H9 (cell line): ENCODE measurements at regions not wholly inside any gene's neighbourhood (a gene's known extent, or its start where the extent isn't known, plus 50 kb on each side); places are given as distances from the start of the nearest gene placed in this dataset.

Experiments used
- DNase-seq: peaks from one replicate; pipeline ENCODE4 v3.0.0-alpha.2; 2017
- H2AFZ ChIP-seq: one replicate; pipeline ENCODE4 v1.6.1; 2013; ENCODE audit warnings: mild to moderate bottlenecking, low read length, control low read depth, moderate library complexity
- H2AK5ac ChIP-seq: 2 replicates; pipeline ENCODE4 v1.6.1; 2013; ENCODE audit warnings: low read length, control low read depth, mixed read lengths; ENCODE audit not compliant: insufficient read length
- H2BK120ac ChIP-seq: one replicate; pipeline ENCODE4 v1.6.1; 2013; ENCODE audit warnings: low read depth, mild to moderate bottlenecking, low read length, control low read depth, inconsistent platforms; ENCODE audit not compliant: poor library complexity, severe bottlenecking
- H2BK12ac ChIP-seq: 2 replicates; pipeline ENCODE4 v1.6.1; 2013; ENCODE audit warnings: low read length, control low read depth, mixed read lengths, low read depth; ENCODE audit not compliant: insufficient read length
- H2BK15ac ChIP-seq: 2 replicates; pipeline ENCODE4 v1.6.1; 2013; ENCODE audit warnings: low read depth, low read length, control low read depth
- H2BK20ac ChIP-seq: one replicate; pipeline ENCODE4 v1.6.1; 2013; ENCODE audit warnings: low read depth, mild to moderate bottlenecking, low read length, control low read depth, inconsistent platforms; ENCODE audit not compliant: poor library complexity, severe bottlenecking
- H2BK5ac ChIP-seq: 2 replicates; pipeline ENCODE4 v1.6.1; 2013; ENCODE audit warnings: low read length, control low read depth, mixed read lengths; ENCODE audit not compliant: insufficient read length
- H3K14ac ChIP-seq: 2 replicates; pipeline ENCODE4 v1.6.1; 2013; ENCODE audit warnings: low read length, control low read depth; ENCODE audit not compliant: insufficient read depth
- H3K18ac ChIP-seq: 2 replicates; pipeline ENCODE4 v1.6.1; 2013; ENCODE audit warnings: low read depth, mild to moderate bottlenecking, mixed read lengths, low read length, control low read depth; ENCODE audit not compliant: insufficient read length
- H3K23ac ChIP-seq: 2 replicates; pipeline ENCODE4 v1.6.1; 2013; ENCODE audit warnings: low read length, control low read depth, mixed read lengths, low read depth; ENCODE audit not compliant: insufficient read length
- H3K23me2 ChIP-seq: 2 replicates; pipeline ENCODE4 v1.6.1; 2013; ENCODE audit warnings: low read depth, mild to moderate bottlenecking, mixed read lengths, low read length, control low read depth; ENCODE audit not compliant: insufficient read length, poor library complexity, severe bottlenecking
- H3K27ac ChIP-seq: 2 replicates; pipeline ENCODE4 v1.5.1; 2013; ENCODE audit warnings: low read length, control low read depth, mixed read lengths, low read depth; ENCODE audit not compliant: insufficient read length
- H3K27me3 ChIP-seq: 2 replicates; pipeline ENCODE4 v1.6.1; 2013; ENCODE audit warnings: low read length, control low read depth, inconsistent platforms; ENCODE audit not compliant: insufficient read depth
- H3K4ac ChIP-seq: 2 replicates; pipeline ENCODE4 v1.6.1; 2013; ENCODE audit warnings: low read depth, mild to moderate bottlenecking, control low read depth, inconsistent platforms, low read length, moderate library complexity
- H3K4me1 ChIP-seq: 2 replicates; pipeline ENCODE4 v1.6.1; 2013; ENCODE audit warnings: low read length, control low read depth, inconsistent platforms; ENCODE audit not compliant: insufficient read depth
- H3K4me2 ChIP-seq: 2 replicates; pipeline ENCODE4 v1.6.1; 2013; ENCODE audit warnings: low read length, control low read depth, mixed read lengths; ENCODE audit not compliant: insufficient read length, insufficient read depth
- H3K56ac ChIP-seq: 2 replicates; pipeline ENCODE4 v1.6.1; 2013; ENCODE audit warnings: low read depth, mild to moderate bottlenecking, mixed read lengths, low read length, control low read depth; ENCODE audit not compliant: insufficient read length
- H3K79me1 ChIP-seq: 2 replicates; pipeline ENCODE4 v1.6.1; 2013; ENCODE audit warnings: low read depth, mild to moderate bottlenecking, moderate library complexity, low read length, control low read depth, inconsistent platforms; ENCODE audit not compliant: insufficient read depth, poor library complexity, severe bottlenecking
- H3K79me2 ChIP-seq: 2 replicates; pipeline ENCODE4 v1.6.1; 2013; ENCODE audit warnings: low read length, control low read depth, inconsistent platforms; ENCODE audit not compliant: insufficient read depth
- H3K9ac ChIP-seq: 2 replicates; pipeline ENCODE4 v1.6.1; 2013; ENCODE audit warnings: low read length, control low read depth, mixed read lengths; ENCODE audit not compliant: insufficient read length; ENCODE audit errors: extremely low read depth
- H3K9me3 ChIP-seq: one replicate; pipeline ENCODE4 v1.6.1; 2013; ENCODE audit warnings: low read depth, low read length, inconsistent platforms; ENCODE audit not compliant: control insufficient read depth
- H3T11ph ChIP-seq: one replicate; pipeline ENCODE4 v1.6.1; 2013; ENCODE audit warnings: mild to moderate bottlenecking, low read length, control low read depth, inconsistent platforms
- H4K20me1 ChIP-seq: one replicate; pipeline ENCODE4 v1.6.1; 2013; ENCODE audit not compliant: control insufficient read depth, insufficient read length, insufficient read depth
- H4K5ac ChIP-seq: 2 replicates; pipeline ENCODE4 v1.6.1; 2013; ENCODE audit warnings: low read depth, mild to moderate bottlenecking, mixed read lengths, low read length, control low read depth; ENCODE audit not compliant: insufficient read length
- H4K8ac ChIP-seq: replicated peaks from 2 replicates; pipeline ENCODE4 v1.6.1; 2013; ENCODE audit warnings: low read length, control low read depth, mixed read lengths, low read depth; ENCODE audit not compliant: insufficient read length
- H4K91ac ChIP-seq: 2 replicates; pipeline ENCODE4 v1.6.1; 2013; ENCODE audit warnings: low read depth, mild to moderate bottlenecking, moderate library complexity, mixed read lengths, low read length, control low read depth; ENCODE audit not compliant: insufficient read length
- H3K27ac Mint-ChIP-seq, 3 experiments: 2 replicates in 2 of 3; 3 replicates in 1 of 3; pipeline ENCODE4 v1.8.0; 2020 to 2021; ENCODE audit warnings: mixed read lengths in 3 of 3, mild to moderate bottlenecking in 1 of 3, moderate library complexity in 1 of 3
- H3K27me3 Mint-ChIP-seq: 2 replicates; pipeline ENCODE4 v1.8.0; 2021; ENCODE audit warnings: low read depth, mild to moderate bottlenecking, moderate library complexity, mixed read lengths
- H3K36me3 Mint-ChIP-seq, 3 experiments: 2 replicates in 2 of 3; 3 replicates in 1 of 3; pipeline ENCODE4 v1.8.0; 2020 to 2021; ENCODE audit warnings: low read depth in 3 of 3, mixed read lengths in 3 of 3; ENCODE audit not compliant: insufficient read depth in 1 of 3
- H3K4me1 Mint-ChIP-seq, 2 experiments: 2 replicates each; pipeline ENCODE4 v1.8.0; 2020; ENCODE audit warnings: mixed read lengths in 2 of 2
- H3K4me3 Mint-ChIP-seq, 2 experiments: 2 replicates in 1 of 2; 3 replicates in 1 of 2; pipeline ENCODE4 v1.8.0; 2020 to 2021; ENCODE audit warnings: mild to moderate bottlenecking in 2 of 2, mixed read lengths in 2 of 2, moderate library complexity in 1 of 2
- H3K9me3 Mint-ChIP-seq, 2 experiments: 2 replicates in 1 of 2; 3 replicates in 1 of 2; pipeline ENCODE4 v1.8.0; 2020; ENCODE audit warnings: mild to moderate bottlenecking in 2 of 2, mixed read lengths in 2 of 2, moderate library complexity in 1 of 2
- CTCF ChIP-seq: fragments of 200-600 bp; sonication (generic); conservative IDR thresholded peaks from 3 replicates; pipeline ENCODE4 v1.8.0; 2021; ENCODE audit warnings: antibody characterized with exemption, mild to moderate bottlenecking
- WGBS: extraction: QIAGEN DNeasy Blood & Tissue Kit; methylation state at CpG from one replicate; pipeline ENCODE4 v1.1.7; 2013; ENCODE audit warnings: missing lambda C conversion rate, low lambda C conversion rate, mixed read lengths; ENCODE audit not compliant: insufficient read length; ENCODE audit errors: extremely low coverage; 5-methylcytosine and 5-hydroxymethylcytosine counted together

GRCh38 chr13:48923376-48923775 is 52.3 kb upstream of the FNDC3A start:
- Mint-ChIP-seq H3K27ac (no peak overlapping the region), H3K4me3 (no peak overlapping the region), H3K9me3 (no peaks in the 10 kb centered on the region), H3K36me3 (no peaks in the 10 kb centered on the region), H3K27me3 (no peaks in the 10 kb centered on the region), H3K4me1 (peaks cover 15% of the 10 kb centered on the region in 2 experiments; a peak in 3 of 4 replicates)
- no peaks in the 10 kb centered on the region for H3K79me2 ChIP-seq
- no peak overlapping the region for H3K56ac ChIP-seq
- no peaks in the 10 kb centered on the region for H3K9me3 ChIP-seq
- no peaks in the 10 kb centered on the region for H4K20me1 ChIP-seq
- WGBS, result no CpG with 5 or more reads among the region's 1 CpG
- H3K4me1 ChIP-seq, result peaks cover 3% of the 10 kb centered on the region; the same call in 1 of the 2 replicates
- H2BK15ac ChIP-seq, result no peak overlapping the region
- no peak overlapping the region for H3K4ac ChIP-seq
- no peak overlapping the region for H3K18ac ChIP-seq
- H4K91ac ChIP-seq, result no peak overlapping the region
- H2AK5ac ChIP-seq, result no peak overlapping the region
- H2BK12ac ChIP-seq, result no peak overlapping the region
- H2BK20ac ChIP-seq, result no peak overlapping the region
- H3K4me2 ChIP-seq, result no peak overlapping the region
- TF ChIP-seq CTCF, result no peak
- H2BK5ac ChIP-seq, result no peak overlapping the region
- H3K14ac ChIP-seq, result no peak overlapping the region
- H4K5ac ChIP-seq, result no peak overlapping the region
- no peaks in the 10 kb centered on the region for H3K23me2 ChIP-seq
- no peak overlapping the region for H4K8ac ChIP-seq
- H2AFZ ChIP-seq, result no peak overlapping the region
- H3K79me1 ChIP-seq, result no peaks in the 10 kb centered on the region
- H3T11ph ChIP-seq, result no peak overlapping the region
- DNase-seq, result no peak
- no peak overlapping the region for H3K9ac ChIP-seq
- no peak overlapping the region for H3K27ac ChIP-seq
- no peak overlapping the region for H2BK120ac ChIP-seq
- no peak overlapping the region for H3K23ac ChIP-seq
- H3K27me3 ChIP-seq, result no peaks in the 10 kb centered on the region
